WI38 (cell line): ENCODE measurements at regions not wholly inside any gene's neighbourhood (a gene's known extent, or its start where the extent isn't known, plus 50 kb on each side); places are given as distances from the start of the nearest gene placed in this dataset.
A peak's percentile ranks its signal among the peaks of the same experiment; 100 is the strongest.

Experiments
- H3K4me3 ChIP-seq: 2 replicates; pipeline ENCODE4 v1.5.1; 2011; ENCODE audit warnings: low read depth, mild to moderate bottlenecking, control low read depth, low read length
- TF ChIP-seq, protein P1 (sequence below): IDR thresholded peaks from 2 replicates; pipeline ENCODE4 v1.5.1; 2012; ENCODE audit warnings: low read depth, mild to moderate bottlenecking, control low read depth, low read length

DNA sequence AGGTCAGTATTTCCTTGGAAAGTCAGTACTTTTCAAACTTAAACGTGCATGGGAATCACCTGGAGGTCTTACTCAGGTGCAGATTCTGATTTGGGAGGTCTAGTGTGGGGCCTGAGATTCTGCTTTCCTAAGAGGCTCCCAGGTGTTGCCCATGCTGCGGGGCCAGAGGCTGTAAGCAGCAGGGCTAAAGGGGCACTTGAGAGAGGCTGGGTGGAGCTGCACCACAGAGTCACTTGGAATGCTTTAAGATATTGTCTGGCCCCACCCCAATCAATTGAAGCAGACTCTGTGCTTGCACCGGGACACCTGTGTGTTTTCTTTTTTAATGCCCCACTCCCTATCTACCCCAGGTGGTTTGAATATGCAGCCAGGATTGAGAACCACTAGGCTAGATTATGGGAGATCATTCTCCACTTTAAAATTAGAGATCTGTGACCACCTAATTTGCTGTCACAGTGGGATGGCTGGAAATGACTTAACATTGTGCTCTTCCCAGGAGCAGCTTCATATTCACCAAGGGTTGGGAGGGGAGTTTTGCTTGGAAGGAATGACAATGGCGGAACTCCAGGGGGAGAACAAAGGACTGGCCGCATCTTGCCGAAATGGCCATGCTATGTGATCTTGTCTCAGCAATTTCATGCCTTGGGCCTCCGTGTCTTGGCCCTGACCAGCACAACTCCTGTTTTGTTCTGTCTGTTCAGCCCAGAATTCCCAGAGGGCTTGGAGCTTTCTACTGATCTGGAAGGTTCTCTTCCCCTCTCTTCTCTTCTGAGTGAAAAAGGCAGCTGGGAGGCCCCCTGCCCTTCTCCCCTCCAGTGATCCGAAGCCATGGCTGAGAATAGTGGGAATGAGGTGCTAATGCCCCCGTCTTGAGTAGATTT is 80.2 kb downstream of the FAM241B start:
- TF ChIP-seq, protein P1, sequence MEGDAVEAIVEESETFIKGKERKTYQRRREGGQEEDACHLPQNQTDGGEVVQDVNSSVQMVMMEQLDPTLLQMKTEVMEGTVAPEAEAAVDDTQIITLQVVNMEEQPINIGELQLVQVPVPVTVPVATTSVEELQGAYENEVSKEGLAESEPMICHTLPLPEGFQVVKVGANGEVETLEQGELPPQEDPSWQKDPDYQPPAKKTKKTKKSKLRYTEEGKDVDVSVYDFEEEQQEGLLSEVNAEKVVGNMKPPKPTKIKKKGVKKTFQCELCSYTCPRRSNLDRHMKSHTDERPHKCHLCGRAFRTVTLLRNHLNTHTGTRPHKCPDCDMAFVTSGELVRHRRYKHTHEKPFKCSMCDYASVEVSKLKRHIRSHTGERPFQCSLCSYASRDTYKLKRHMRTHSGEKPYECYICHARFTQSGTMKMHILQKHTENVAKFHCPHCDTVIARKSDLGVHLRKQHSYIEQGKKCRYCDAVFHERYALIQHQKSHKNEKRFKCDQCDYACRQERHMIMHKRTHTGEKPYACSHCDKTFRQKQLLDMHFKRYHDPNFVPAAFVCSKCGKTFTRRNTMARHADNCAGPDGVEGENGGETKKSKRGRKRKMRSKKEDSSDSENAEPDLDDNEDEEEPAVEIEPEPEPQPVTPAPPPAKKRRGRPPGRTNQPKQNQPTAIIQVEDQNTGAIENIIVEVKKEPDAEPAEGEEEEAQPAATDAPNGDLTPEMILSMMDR: no peak
- no peak overlapping the region for H3K4me3 ChIP-seq

DNA sequence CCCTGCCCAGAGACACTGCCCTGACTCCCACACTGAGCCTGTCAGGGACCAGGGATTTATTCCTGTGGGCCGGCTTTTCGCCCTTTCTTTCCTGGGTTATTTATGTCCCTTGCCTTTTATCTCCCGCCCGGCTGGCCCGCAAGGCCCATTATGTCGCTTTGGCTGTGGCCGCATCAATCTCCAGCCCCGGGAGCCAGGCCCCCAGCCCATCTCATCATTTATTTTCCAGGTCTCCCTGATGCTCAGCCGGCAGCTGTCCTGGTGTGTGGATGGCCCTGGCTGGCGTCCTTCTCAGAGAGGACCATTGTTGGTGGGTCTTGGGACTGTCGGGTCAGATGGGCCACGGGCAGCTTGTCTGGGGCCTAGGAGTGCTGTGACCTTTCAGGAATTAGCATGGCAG is 82.3 kb downstream of the FAM241B start:
- TF ChIP-seq, protein P1: no peak
- no peak overlapping the region for H3K4me3 ChIP-seq

DNA sequence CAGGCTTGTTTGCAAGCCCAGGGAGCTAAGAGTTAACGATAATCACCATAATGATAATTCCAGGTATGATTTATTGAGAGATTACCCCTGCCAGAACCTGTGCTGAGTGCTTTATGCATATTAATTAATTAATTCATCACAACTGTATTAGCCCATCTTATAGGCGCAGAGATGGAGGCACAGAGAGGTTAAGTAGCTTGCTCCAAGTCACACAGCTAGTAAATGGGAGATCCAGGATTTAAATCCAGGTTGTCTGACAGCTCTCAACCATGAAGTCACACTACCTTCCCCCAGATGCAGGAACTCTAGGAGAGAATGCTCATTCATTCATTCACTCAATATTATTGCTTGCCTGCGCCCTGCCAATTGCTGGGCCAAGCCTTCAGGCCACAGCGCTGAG is 84.5 kb downstream of the FAM241B start:
- H3K4me3 ChIP-seq: no peak overlapping the region
- TF ChIP-seq, protein P1: no peak

DNA sequence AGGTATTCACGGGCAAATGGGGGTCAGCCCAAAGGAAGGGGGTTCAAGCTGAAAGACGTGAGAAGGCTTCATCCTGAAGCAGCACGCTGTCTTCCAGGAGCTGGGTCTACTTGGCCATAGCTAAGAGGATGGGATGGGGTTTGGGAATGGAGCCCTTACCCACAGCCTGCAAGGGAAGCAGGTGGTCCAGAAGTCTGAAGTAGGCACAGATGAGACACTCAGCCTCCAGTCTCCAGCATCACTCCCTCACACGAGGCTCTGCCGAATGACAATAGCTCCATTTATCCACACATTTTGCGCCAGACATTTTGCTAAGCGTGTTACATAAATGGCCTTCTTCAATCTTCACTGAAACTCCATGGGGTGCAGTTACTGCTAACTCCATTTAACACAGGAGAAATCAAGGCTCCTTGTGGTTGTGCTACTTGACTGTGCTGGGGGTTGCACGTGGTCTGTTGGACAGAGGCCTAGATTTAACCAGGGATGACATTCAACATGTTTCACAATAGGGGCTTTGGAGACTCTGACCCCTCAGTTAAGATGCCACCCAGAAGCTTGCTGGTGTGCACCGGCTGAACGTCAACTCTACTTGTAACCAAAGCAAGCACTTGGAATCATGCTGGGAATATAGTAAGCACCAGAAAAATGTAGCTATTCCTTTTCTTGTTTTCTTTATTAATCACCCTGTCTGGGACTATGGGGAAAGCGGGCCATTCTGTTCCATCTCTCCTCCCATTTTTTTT is 85.3 kb downstream of the FAM241B start:
- TF ChIP-seq, protein P1: no peak
- no peak overlapping the region for H3K4me3 ChIP-seq

DNA sequence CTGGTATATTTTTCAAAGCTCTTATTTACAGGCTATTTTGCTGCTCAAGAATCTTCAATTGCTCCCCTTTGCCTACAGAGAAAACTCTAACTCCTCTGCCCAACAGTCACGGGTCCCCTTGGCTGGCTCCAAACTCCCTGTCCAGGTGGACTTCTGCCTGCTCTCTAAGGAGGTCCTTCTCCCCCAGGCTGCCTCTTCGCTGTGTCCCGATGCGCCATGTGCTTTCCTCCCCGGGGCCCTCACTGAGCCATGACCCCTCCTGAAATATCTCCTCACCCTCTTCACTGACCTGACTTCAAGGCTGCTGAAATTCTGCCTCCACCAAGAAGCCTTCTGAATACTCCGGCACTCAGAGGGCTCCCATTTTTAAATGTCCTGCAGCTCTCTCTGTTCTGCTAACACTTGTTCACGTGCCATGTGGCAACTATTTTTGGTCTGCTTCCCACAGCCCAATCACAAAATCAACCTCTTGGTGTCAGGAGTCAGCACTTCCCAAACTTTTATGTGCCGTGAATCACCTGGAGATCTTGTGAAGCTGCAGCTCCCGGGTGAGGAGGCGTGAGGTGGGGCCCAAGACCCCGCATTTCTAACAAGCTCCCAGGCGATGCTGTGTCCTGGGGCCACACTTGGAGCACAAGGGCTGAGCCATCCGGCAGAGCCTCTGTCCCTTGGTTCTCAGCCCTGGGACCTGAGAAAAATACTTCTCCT is 85.7 kb upstream of the COL13A1 start:
- TF ChIP-seq, protein P1: no peak
- no peak overlapping the region for H3K4me3 ChIP-seq

DNA sequence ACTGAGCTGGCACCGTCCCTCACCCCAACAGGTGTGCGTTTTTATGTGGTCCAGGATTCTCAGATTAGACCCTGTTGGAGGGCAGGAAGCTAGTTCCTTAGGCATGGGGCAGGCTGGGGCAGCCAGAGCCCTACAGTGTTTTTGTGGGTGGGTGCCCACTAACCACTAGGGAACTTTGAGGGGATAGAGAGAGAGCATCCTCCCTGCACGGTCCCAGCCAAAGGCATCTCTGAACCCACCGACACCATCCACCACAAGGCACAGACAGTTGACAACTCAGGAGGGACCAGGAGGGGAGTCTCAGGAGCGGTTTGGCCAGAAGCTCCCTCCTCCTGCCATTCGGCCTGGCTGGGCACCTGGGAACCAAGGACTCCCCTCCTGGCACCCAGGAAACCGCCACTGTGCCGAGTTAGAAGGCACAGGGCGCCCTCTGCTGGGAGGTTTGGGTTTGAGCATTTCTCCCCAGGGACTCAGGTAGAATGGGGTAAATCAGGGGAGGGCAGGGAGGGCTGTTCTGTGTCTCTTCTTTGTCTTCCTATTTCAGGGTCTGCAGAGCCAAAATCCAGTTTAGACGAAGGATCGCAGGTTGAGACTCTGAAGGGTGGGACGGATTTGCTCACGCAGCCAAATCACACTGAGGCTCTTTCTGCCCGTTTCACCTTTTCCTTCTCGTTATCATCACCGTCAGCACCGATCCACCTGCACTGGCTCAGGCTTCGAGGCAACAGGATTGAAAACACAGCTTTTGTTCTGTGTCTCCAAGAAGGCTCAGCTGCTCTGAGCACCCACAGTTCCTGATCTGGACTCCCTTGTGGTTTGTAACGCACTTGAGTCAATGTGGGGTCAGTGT is 84.8 kb upstream of the COL13A1 start:
- TF ChIP-seq, protein P1: peak; percentile 79
- no peak overlapping the region for H3K4me3 ChIP-seq
